HEK293 (cell line): ENCODE measurements at regions not wholly inside any gene's neighbourhood (a gene's known extent, or its start where the extent isn't known, plus 50 kb on each side); places are given as distances from the start of the nearest gene placed in this dataset.
A peak's percentile ranks its signal among the peaks of the same experiment; 100 is the strongest.

Experiments
- CTCF ChIA-PET: fragments of 350-600 bp; formaldehyde crosslinking; extraction: SDS; loops from one replicate; lab custom pipeline; 2021; ENCODE audit warnings: antibody characterized with exemption; lab: Yijun Ruan, JAX
- POLR2A ChIA-PET: fragments of 300-600 bp; formaldehyde crosslinking; extraction: SDS; loops from one replicate; lab custom pipeline; 2020; ENCODE audit warnings: antibody characterized with exemption, inconsistent platforms; lab: Yijun Ruan, JAX
- H3K27ac ChIP-seq: fragments of 200-500 bp; sonication (Bioruptor generic); 2 replicates; pipeline ENCODE4 v1.5.1; 2014; ENCODE audit warnings: low read depth, low read length, control low read depth, inconsistent platforms; ENCODE audit errors: extremely low read depth
- H3K36me3 ChIP-seq, 2 experiments: fragments of 200-500 bp in 1 of 2; sonication (Bioruptor generic) in 1 of 2; 1 replicate in 1 of 2; 2 replicates in 1 of 2; pipeline ENCODE4 v1.5.1; 2014 to 2017; ENCODE audit warnings: inconsistent platforms in 2 of 2, low read length in 2 of 2; ENCODE audit not compliant: control insufficient read depth in 2 of 2, insufficient read depth in 1 of 2
- H3K4me1 ChIP-seq: fragments of 200-500 bp; sonication (Bioruptor generic); 2 replicates; pipeline ENCODE4 v1.5.1; 2014; ENCODE audit warnings: mild to moderate bottlenecking, low read length, inconsistent platforms; ENCODE audit not compliant: control insufficient read depth, insufficient read depth
- H3K4me3 ChIP-seq: 2 replicates; pipeline ENCODE4 v1.5.1; 2011; ENCODE audit warnings: low read depth, mild to moderate bottlenecking, control low read depth, low read length, moderate library complexity
- H3K9me3 ChIP-seq: fragments of 200-500 bp; sonication (Bioruptor generic); 2 replicates; pipeline ENCODE4 v1.5.1; 2014; ENCODE audit warnings: low read depth, low read length, inconsistent platforms; ENCODE audit not compliant: control insufficient read depth, insufficient read depth
- EGR2 ChIP-seq: fragments of 450-650 bp; formaldehyde crosslinking; IDR thresholded peaks from 2 replicates; pipeline ENCODE4 v1.5.1; 2016; ENCODE audit warnings: low read depth, missing biosample characterization, missing genetic modification characterization
- FEZF1 ChIP-seq: fragments of 450-650 bp; formaldehyde crosslinking; IDR thresholded peaks from 2 replicates; pipeline ENCODE4 v1.5.1; 2016; ENCODE audit warnings: missing biosample characterization, missing genetic modification characterization
- GFI1B ChIP-seq: fragments of 450-650 bp; formaldehyde crosslinking; IDR thresholded peaks from 2 replicates; pipeline ENCODE4 v1.5.1; 2016; ENCODE audit warnings: missing biosample characterization, missing genetic modification characterization
- KLF7 ChIP-seq: fragments of 450-650 bp; formaldehyde crosslinking; IDR thresholded peaks from 2 replicates; pipeline ENCODE4 v1.5.1; 2016; ENCODE audit warnings: missing biosample characterization, missing genetic modification characterization, borderline replicate concordance
- KLF8 ChIP-seq: fragments of 450-650 bp; formaldehyde crosslinking; IDR thresholded peaks from 2 replicates; pipeline ENCODE4 v1.5.1; 2016; ENCODE audit warnings: missing biosample characterization, missing genetic modification characterization
- SCRT2 ChIP-seq: fragments of 450-650 bp; formaldehyde crosslinking; IDR thresholded peaks from 2 replicates; pipeline ENCODE4 v1.5.1; 2016; ENCODE audit warnings: missing biosample characterization, missing genetic modification characterization
- TCF7L2 ChIP-seq: IDR thresholded peaks from 2 replicates; pipeline ENCODE4 v1.6.1; 2011; ENCODE audit warnings: low read depth, mild to moderate bottlenecking, inconsistent platforms, low read length, moderate library complexity, borderline replicate concordance
- YY2 ChIP-seq: fragments of 450-650 bp; formaldehyde crosslinking; IDR thresholded peaks from 2 replicates; pipeline ENCODE4 v1.5.1; 2016; ENCODE audit warnings: missing biosample characterization, missing genetic modification characterization
- ZNF133 ChIP-seq: fragments of 450-650 bp; formaldehyde crosslinking; IDR thresholded peaks from 2 replicates; pipeline ENCODE4 v1.5.1; 2016; ENCODE audit warnings: missing biosample characterization, missing genetic modification characterization
- ZNF2 ChIP-seq: fragments of 450-650 bp; formaldehyde crosslinking; IDR thresholded peaks from 2 replicates; pipeline ENCODE4 v1.5.1; 2016; ENCODE audit warnings: missing biosample characterization, missing genetic modification characterization
- ZNF211 ChIP-seq: fragments of 450-650 bp; formaldehyde crosslinking; IDR thresholded peaks from 2 replicates; pipeline ENCODE4 v1.5.1; 2016; ENCODE audit warnings: low read depth, missing biosample characterization, missing genetic modification characterization
- ZNF433 ChIP-seq: fragments of 450-650 bp; formaldehyde crosslinking; IDR thresholded peaks from 2 replicates; pipeline ENCODE4 v1.5.1; 2016; ENCODE audit warnings: missing biosample characterization, missing genetic modification characterization, low read depth
- ZNF610 ChIP-seq: fragments of 450-650 bp; formaldehyde crosslinking; IDR thresholded peaks from 2 replicates; pipeline ENCODE4 v1.5.1; 2016; ENCODE audit warnings: missing biosample characterization, missing genetic modification characterization, borderline replicate concordance
- ZNF621 ChIP-seq: fragments of 450-650 bp; formaldehyde crosslinking; IDR thresholded peaks from 2 replicates; pipeline ENCODE4 v1.5.1; 2017; ENCODE audit warnings: missing biosample characterization, missing genetic modification characterization
- ZNF670 ChIP-seq: fragments of 450-650 bp; formaldehyde crosslinking; IDR thresholded peaks from 2 replicates; pipeline ENCODE4 v1.5.1; 2016; ENCODE audit warnings: missing biosample characterization, missing genetic modification characterization, low read depth
- ZNF701 ChIP-seq: fragments of 450-650 bp; formaldehyde crosslinking; IDR thresholded peaks from 2 replicates; pipeline ENCODE4 v1.5.1; 2016; ENCODE audit warnings: missing biosample characterization, missing genetic modification characterization
- ZNF707 ChIP-seq: fragments of 450-650 bp; formaldehyde crosslinking; IDR thresholded peaks from 2 replicates; pipeline ENCODE4 v1.5.1; 2016; ENCODE audit warnings: missing biosample characterization, missing genetic modification characterization
- ZNF830 ChIP-seq: fragments of 450-650 bp; IDR thresholded peaks from 2 replicates; pipeline ENCODE4 v1.5.0; 2018; ENCODE audit warnings: missing biosample characterization, missing genetic modification characterization, low read depth, mild to moderate bottlenecking, moderate library complexity
- ZNF843 ChIP-seq: fragments of 450-650 bp; formaldehyde crosslinking; IDR thresholded peaks from 2 replicates; pipeline ENCODE4 v1.5.1; 2016; ENCODE audit warnings: missing biosample characterization, missing genetic modification characterization
- ZSCAN30 ChIP-seq: fragments of 450-650 bp; IDR thresholded peaks from 2 replicates; pipeline ENCODE4 v1.5.1; 2018; ENCODE audit warnings: missing biosample characterization, mild to moderate bottlenecking, missing genetic modification characterization, moderate library complexity
- TF ChIP-seq, protein P1 (sequence below): fragments of 450-650 bp; formaldehyde crosslinking; IDR thresholded peaks from 2 replicates; pipeline ENCODE4 v1.5.1; 2016; ENCODE audit warnings: missing biosample characterization, missing genetic modification characterization
- TF ChIP-seq, protein P2 (sequence below): fragments of 450-650 bp; formaldehyde crosslinking; IDR thresholded peaks from 2 replicates; pipeline ENCODE4 v1.5.1; 2016; ENCODE audit warnings: missing biosample characterization, missing genetic modification characterization, borderline replicate concordance

DNA sequence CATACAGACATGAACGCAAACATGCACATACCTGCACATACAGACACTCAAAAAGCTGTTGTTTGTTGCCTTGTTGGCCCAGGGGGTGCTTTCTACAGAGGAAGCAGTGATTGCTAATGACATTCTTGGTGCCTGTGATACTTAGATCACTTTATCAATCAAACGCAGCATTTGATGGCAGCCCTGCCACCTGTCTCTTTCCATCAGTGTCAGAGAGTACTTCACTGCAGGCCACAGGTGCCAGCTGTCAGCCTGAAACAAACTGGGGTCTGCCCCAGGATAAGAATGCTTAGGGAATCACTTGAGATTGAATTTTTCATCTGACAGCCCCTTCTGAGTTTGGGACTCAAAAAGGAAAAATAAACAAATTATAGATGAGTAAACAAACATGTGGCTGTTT, 388.9 kb upstream of the SGCD start:
- Histone ChIP-seq H3K36me3 (no peaks in the 10 kb centered on the region), H3K9me3 (no peaks in the 10 kb centered on the region), H3K4me3 (no peak overlapping the region), H3K4me1 (no peaks in the 10 kb centered on the region), H3K27ac (no peak overlapping the region)
- POLR2A ChIA-PET, result no interaction called here
- TF ChIP-seq ZSCAN30 (tag by site-specific recombination) (no peak), ZNF830 (tag by site-specific recombination) (no peak), ZNF670 (tag by site-specific recombination) (no peak), EGR2 (tag by site-specific recombination) (no peak), ZNF133 (no peak)
- CTCF ChIA-PET, result no interaction called here

DNA sequence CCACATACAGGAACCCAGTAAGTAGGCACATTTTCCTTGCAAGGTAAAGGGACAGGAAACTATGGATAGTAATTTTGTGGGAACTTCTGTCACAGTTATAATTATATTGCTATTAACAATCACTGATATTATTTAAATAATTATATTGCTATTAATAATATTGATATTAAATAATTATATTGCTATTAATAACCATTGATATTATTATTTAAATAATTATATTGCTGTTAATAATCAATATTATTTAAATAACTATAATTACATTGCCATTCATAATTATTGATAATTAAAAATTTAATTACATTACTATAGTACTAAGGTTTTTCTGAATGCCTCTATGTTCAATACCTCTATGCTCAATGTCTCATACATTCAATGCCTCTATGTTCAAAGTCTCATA, 385.6 kb upstream of the SGCD start:
- H3K4me3 ChIP-seq, result no peak overlapping the region

DNA sequence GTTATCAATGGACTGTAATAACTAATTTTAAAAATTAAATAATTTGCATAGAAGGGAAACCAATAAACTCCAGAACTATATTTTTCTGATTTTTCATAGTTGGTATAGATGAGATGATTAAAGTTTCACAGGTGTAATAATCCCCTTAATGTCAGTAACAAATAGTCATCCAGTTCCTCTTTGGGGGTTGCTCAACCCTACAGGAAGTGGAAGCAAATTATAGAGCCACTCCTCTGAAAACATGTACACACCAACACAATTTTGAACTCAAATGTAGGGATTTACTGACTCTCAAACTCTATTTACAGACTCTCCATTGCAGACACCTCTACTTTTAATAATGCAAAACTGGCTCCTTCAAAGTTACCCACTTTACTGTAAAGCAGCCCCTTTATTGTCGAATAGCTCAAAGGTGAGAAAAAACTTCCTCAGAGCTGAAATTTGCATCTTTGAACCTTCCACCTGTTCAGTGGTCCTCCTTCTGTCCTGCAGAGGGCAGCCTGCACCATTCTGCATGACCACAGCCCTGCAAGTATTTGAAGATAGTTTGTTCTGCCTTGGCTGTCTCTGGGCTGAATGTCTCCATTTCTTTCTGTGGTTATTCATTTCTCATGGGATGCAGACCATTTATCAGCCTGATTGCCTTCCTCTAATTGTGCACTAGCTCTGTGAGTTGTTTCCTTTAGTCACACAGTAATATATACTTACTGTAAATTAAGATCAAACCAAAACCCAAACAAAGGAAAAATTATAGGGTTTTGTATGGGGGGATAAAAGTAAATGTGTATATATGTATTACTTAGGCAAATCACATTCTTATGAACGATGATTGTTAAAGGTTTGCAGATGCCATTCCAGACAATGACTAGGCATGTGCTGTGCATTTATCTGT, 383.2 kb upstream of the SGCD start:
- TF ChIP-seq, protein P1, sequence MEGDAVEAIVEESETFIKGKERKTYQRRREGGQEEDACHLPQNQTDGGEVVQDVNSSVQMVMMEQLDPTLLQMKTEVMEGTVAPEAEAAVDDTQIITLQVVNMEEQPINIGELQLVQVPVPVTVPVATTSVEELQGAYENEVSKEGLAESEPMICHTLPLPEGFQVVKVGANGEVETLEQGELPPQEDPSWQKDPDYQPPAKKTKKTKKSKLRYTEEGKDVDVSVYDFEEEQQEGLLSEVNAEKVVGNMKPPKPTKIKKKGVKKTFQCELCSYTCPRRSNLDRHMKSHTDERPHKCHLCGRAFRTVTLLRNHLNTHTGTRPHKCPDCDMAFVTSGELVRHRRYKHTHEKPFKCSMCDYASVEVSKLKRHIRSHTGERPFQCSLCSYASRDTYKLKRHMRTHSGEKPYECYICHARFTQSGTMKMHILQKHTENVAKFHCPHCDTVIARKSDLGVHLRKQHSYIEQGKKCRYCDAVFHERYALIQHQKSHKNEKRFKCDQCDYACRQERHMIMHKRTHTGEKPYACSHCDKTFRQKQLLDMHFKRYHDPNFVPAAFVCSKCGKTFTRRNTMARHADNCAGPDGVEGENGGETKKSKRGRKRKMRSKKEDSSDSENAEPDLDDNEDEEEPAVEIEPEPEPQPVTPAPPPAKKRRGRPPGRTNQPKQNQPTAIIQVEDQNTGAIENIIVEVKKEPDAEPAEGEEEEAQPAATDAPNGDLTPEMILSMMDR, result peak; percentile 24; the same call in 1 of the 2 replicates
- TF ChIP-seq YY2 (no peak), ZNF707 (tag by site-specific recombination) (no peak), SCRT2 (tag by site-specific recombination) (0 out of 2 replicates have a peak, but pooled peaks have one; percentile 22), ZNF610 (tag by site-specific recombination) (no peak)
- TF ChIP-seq, all 188 proteins: peak for 2
- Histone ChIP-seq H3K9me3 (no peaks in the 10 kb centered on the region), H3K4me1 (no peaks in the 10 kb centered on the region), H3K4me3 (no peak overlapping the region), H3K36me3 (no peaks in the 10 kb centered on the region), H3K27ac (no peak overlapping the region)
- ChIA-PET POLR2A (no interaction called here), CTCF (interaction anchor here (0.7 to 2.3 kb wide), 9 partner anchors 10 to 1199 kb away, joined by 3 to 17 read pairs (median 3); partner anchors contain the start of gene MED7)

More for the DNA sequence above, 385.6 kb upstream of the SGCD start:
- no peak for TF ChIP-seq GFI1B (tag by site-specific recombination)
- no peak for TF ChIP-seq ZNF843 (tag by site-specific recombination)
- TF ChIP-seq ZNF621, result no peak
- TF ChIP-seq TCF7L2, result no peak
- Histone ChIP-seq H3K36me3 (no peaks in the 10 kb centered on the region), H3K4me1 (no peaks in the 10 kb centered on the region), H3K9me3 (no peaks in the 10 kb centered on the region), H3K27ac (no peak overlapping the region)
- CTCF ChIA-PET, result no interaction called here
- POLR2A ChIA-PET, result no interaction called here

DNA sequence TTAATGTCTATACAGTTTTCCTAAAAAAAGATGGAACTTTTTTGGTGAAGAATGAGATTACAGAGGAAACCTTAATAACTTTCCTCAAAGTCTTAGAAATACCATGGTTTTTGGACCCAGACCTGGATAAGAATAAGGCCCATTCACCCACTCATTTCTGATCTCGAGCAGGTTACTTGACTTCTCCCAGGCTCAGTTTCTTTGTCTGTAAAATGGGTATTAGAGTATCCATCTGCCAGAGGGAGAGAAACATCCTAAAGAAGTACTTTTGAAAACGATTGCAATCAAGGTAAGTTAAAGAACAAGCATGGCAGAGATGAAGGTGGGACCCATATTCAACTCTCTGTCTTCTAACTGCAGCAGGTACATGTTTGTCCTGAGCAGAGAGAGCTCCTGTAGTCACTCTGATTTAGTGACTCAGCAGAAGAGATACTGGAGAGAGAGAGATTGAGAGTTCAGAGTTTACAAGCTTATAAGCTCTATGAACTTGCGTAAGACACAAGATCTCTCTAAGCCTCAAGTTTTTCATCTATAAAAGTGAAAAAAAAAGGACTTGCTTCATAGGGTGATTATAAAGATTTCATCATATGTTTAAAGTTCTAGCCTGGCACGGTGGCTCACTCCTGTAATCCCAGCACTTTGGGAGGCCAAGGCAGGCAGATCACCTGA, 379.4 kb upstream of the SGCD start:
- no peaks in the 10 kb centered on the region for H3K9me3 ChIP-seq
- CTCF ChIA-PET, result interaction anchor here (0.7 kb wide), 1 partner anchor 17 kb away, joined by 3 read pairs; no protein-coding TSS in a partner anchor
- POLR2A ChIA-PET, result no interaction called here
- H3K4me3 ChIP-seq, result no peak overlapping the region
- H3K27ac ChIP-seq, result no peak overlapping the region
- no peaks in the 10 kb centered on the region for H3K36me3 ChIP-seq
- H3K4me1 ChIP-seq, result no peaks in the 10 kb centered on the region
- no peak for TF ChIP-seq KLF8
- TF ChIP-seq, protein P2, sequence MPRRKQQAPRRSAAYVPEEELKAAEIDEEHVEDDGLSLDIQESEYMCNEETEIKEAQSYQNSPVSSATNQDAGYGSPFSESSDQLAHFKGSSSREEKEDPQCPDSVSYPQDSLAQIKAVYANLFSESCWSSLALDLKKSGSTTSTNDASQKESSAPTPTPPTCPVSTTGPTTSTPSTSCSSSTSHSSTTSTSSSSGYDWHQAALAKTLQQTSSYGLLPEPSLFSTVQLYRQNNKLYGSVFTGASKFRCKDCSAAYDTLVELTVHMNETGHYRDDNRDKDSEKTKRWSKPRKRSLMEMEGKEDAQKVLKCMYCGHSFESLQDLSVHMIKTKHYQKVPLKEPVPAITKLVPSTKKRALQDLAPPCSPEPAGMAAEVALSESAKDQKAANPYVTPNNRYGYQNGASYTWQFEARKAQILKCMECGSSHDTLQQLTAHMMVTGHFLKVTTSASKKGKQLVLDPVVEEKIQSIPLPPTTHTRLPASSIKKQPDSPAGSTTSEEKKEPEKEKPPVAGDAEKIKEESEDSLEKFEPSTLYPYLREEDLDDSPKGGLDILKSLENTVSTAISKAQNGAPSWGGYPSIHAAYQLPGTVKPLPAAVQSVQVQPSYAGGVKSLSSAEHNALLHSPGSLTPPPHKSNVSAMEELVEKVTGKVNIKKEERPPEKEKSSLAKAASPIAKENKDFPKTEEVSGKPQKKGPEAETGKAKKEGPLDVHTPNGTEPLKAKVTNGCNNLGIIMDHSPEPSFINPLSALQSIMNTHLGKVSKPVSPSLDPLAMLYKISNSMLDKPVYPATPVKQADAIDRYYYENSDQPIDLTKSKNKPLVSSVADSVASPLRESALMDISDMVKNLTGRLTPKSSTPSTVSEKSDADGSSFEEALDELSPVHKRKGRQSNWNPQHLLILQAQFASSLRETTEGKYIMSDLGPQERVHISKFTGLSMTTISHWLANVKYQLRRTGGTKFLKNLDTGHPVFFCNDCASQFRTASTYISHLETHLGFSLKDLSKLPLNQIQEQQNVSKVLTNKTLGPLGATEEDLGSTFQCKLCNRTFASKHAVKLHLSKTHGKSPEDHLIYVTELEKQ (tag by site-specific recombination), result no peak
- no peak for TF ChIP-seq ZNF2
- TF ChIP-seq ZNF701, result no peak
- TF ChIP-seq FEZF1, result no peak
- no peak for TF ChIP-seq ZNF433 (tag by site-specific recombination)
- TF ChIP-seq ZNF211 (tag by site-specific recombination), result no peak
- no peak for TF ChIP-seq KLF7
